WTC11 (cell line): ENCODE measurements at regions not wholly inside any gene's neighbourhood (a gene's known extent, or its start where the extent isn't known, plus 50 kb on each side); places are given as distances from the start of the nearest gene placed in this dataset.

Experiments used
- ATAC-seq: fragments of 200-7000 bp; cut with Tn5 transposase; 2 replicates; pipeline ENCODE4 v1.10.0; 2021; ENCODE audit warnings: mild to moderate bottlenecking, moderate library complexity
- CTCF ChIA-PET: fragments of 300-600 bp; sonication (Branson Sonifier 250); formaldehyde crosslinking; loops from one replicate; lab custom pipeline; 2021; ENCODE audit warnings: antibody characterized with exemption; lab: Charles Lee
- POLR2A ChIA-PET: fragments of 350-600 bp; sonication (Branson Sonifier 250); formaldehyde crosslinking; loops from one replicate; lab custom pipeline; 2021; ENCODE audit warnings: antibody characterized with exemption; lab: Charles Lee
- DNase-seq: peaks from one replicate; pipeline ENCODE4 v3.0.0; 2021; ENCODE audit warnings: low spot score
- H3K27ac Mint-ChIP-seq: 2 replicates; pipeline ENCODE4 v1.8.0; 2021; ENCODE audit warnings: mixed read lengths
- H3K27me3 Mint-ChIP-seq: 2 replicates; pipeline ENCODE4 v1.8.0; 2021; ENCODE audit warnings: low read depth, mild to moderate bottlenecking, moderate library complexity, mixed read lengths
- H3K36me3 Mint-ChIP-seq: 2 replicates; pipeline ENCODE4 v1.8.0; 2021; ENCODE audit warnings: mixed read lengths
- H3K4me1 Mint-ChIP-seq: 2 replicates; pipeline ENCODE4 v1.8.0; 2022; ENCODE audit warnings: mixed read lengths
- H3K4me3 Mint-ChIP-seq: 2 replicates; pipeline ENCODE4 v1.8.0; 2021; ENCODE audit warnings: mild to moderate bottlenecking, moderate library complexity, mixed read lengths
- H3K9me3 Mint-ChIP-seq: 2 replicates; pipeline ENCODE4 v1.8.0; 2021; ENCODE audit warnings: mixed read lengths
- ARID4B ChIP-seq: sonication (generic); formaldehyde crosslinking; IDR thresholded peaks from 2 replicates; pipeline ENCODE4 v1.8.0; 2023; ENCODE audit warnings: missing genetic modification reagents, mild to moderate bottlenecking, borderline replicate concordance
- ATF1 ChIP-seq: sonication (generic); formaldehyde crosslinking; IDR thresholded peaks from 2 replicates; pipeline ENCODE4 v1.8.1; 2023; ENCODE audit warnings: mild to moderate bottlenecking, moderate library complexity, missing genetic modification reagents
- ERG ChIP-seq: fragments of 250-450 bp; sonication (Bioruptor Pico); IDR thresholded peaks from 2 replicates; pipeline ENCODE4 v1.8.0; 2021; ENCODE audit warnings: mild to moderate bottlenecking
- ETV6 ChIP-seq: sonication (generic); formaldehyde crosslinking; IDR thresholded peaks from 2 replicates; pipeline ENCODE4 v1.8.1; 2022; ENCODE audit warnings: mild to moderate bottlenecking, missing genetic modification reagents
- JAZF1 ChIP-seq: fragments of 250-450 bp; sonication (Bioruptor Pico); IDR thresholded peaks from 2 replicates; pipeline ENCODE4 v1.9.0; 2021; ENCODE audit warnings: moderate library complexity, mild to moderate bottlenecking, inconsistent platforms
- MLX ChIP-seq: sonication (generic); formaldehyde crosslinking; IDR thresholded peaks from 2 replicates; pipeline ENCODE4 v1.8.1; 2023; ENCODE audit warnings: mild to moderate bottlenecking, missing genetic modification reagents, moderate library complexity
- MYBL2 ChIP-seq: sonication (generic); formaldehyde crosslinking; IDR thresholded peaks from 2 replicates; pipeline ENCODE4 v1.8.1; 2023; ENCODE audit warnings: mild to moderate bottlenecking, moderate library complexity, missing genetic modification reagents
- NR3C1 ChIP-seq: sonication (generic); formaldehyde crosslinking; conservative IDR thresholded peaks from 2 replicates; pipeline ENCODE4 v1.8.1; 2023; ENCODE audit warnings: low read depth, mild to moderate bottlenecking, missing genetic modification reagents
- SMAD4 ChIP-seq: sonication (generic); formaldehyde crosslinking; IDR thresholded peaks from 2 replicates; pipeline ENCODE4 v1.8.0; 2022; ENCODE audit warnings: mild to moderate bottlenecking, missing genetic modification reagents
- ZBTB43 ChIP-seq: sonication (generic); formaldehyde crosslinking; IDR thresholded peaks from 2 replicates; pipeline ENCODE4 v1.8.1; 2023; ENCODE audit warnings: mild to moderate bottlenecking, missing genetic modification reagents
- ZNF121 ChIP-seq: sonication (generic); formaldehyde crosslinking; IDR thresholded peaks from 2 replicates; pipeline ENCODE4 v1.8.0; 2023; ENCODE audit warnings: missing genetic modification reagents
- ZNF263 ChIP-seq: sonication (generic); formaldehyde crosslinking; IDR thresholded peaks from 2 replicates; pipeline ENCODE4 v1.8.1; 2022; ENCODE audit warnings: low read depth, mild to moderate bottlenecking, moderate library complexity, missing genetic modification reagents
- ZNF396 ChIP-seq: fragments of 250-450 bp; sonication (Bioruptor Pico); IDR thresholded peaks from 2 replicates; pipeline ENCODE4 v1.8.0; 2021; ENCODE audit warnings: mild to moderate bottlenecking, moderate library complexity, borderline replicate concordance
- ZNF416 ChIP-seq: fragments of 250-450 bp; sonication (Bioruptor Pico); IDR thresholded peaks from 2 replicates; pipeline ENCODE4 v1.9.0; 2021; ENCODE audit warnings: mild to moderate bottlenecking, inconsistent platforms
- ZSCAN18 ChIP-seq: fragments of 250-450 bp; sonication (Bioruptor Pico); IDR thresholded peaks from 2 replicates; pipeline ENCODE4 v2.1.2; 2022; ENCODE audit warnings: mild to moderate bottlenecking, moderate library complexity
- TF ChIP-seq, protein P1 (sequence below): sonication (generic); formaldehyde crosslinking; IDR thresholded peaks from 2 replicates; pipeline ENCODE4 v1.8.0; 2023; ENCODE audit warnings: missing genetic modification reagents

- no peak for TF ChIP-seq ZNF121 (CRISPR knock-in tag)
- TF ChIP-seq, protein P1, sequence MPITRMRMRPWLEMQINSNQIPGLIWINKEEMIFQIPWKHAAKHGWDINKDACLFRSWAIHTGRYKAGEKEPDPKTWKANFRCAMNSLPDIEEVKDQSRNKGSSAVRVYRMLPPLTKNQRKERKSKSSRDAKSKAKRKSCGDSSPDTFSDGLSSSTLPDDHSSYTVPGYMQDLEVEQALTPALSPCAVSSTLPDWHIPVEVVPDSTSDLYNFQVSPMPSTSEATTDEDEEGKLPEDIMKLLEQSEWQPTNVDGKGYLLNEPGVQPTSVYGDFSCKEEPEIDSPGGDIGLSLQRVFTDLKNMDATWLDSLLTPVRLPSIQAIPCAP (CRISPR knock-in tag), result no peak
- TF ChIP-seq ATF1 (CRISPR knock-in tag), result no peak
- no peak for TF ChIP-seq ZNF416
These were observed 65.9 kb upstream of the VWDE start (continued) for GRCh38 chr7:12469568-12469967.

DNA sequence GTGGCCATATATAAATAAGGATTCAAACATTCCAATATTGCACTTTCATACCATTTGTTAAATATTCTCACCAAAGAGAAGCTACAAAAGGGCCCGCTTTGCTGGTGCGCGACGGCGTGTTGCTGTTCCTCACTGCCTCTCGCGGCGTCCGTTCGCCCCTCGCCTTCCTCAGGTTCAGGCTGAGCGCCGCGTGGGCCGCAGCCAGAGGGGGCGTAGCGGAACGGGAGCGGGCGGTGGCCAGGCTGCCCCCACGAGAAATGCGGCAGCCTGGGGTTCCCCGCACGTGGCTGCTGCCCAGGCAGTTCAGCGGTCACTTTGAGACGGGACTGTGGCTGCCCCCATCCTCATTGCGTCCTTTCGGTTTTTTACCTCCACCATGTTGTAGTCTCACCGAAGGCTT, 67.3 kb upstream of the VWDE start:
- TF ChIP-seq JAZF1 (CRISPR knock-in tag) (no peak), ZBTB43 (CRISPR knock-in tag) (no peak), SMAD4 (CRISPR knock-in tag) (no peak), ZNF396 (no peak), ZNF263 (CRISPR knock-in tag) (no peak), NR3C1 (CRISPR knock-in tag) (no peak), ERG (CRISPR knock-in tag) (no peak), ETV6 (CRISPR knock-in tag) (no peak), MYBL2 (CRISPR knock-in tag) (no peak), ZSCAN18 (CRISPR knock-in tag) (no peak), ARID4B (CRISPR knock-in tag) (no peak), MLX (CRISPR knock-in tag) (no peak)
- ATAC-seq, result peak; percentile 60; the same call in 1 of the 2 replicates
- Mint-ChIP-seq H3K4me3 (no peak overlapping the region), H3K4me1 (peaks cover 8% of the 10 kb centered on the region), H3K36me3 (no peaks in the 10 kb centered on the region), H3K27ac (no peak overlapping the region), H3K27me3 (no peaks in the 10 kb centered on the region), H3K9me3 (no peaks in the 10 kb centered on the region)
- ChIA-PET POLR2A (no interaction called here), CTCF (interaction anchor here (0.7 to 1.0 kb wide), 2 partner anchors 13 to 19 kb away, joined by 3 to 4 read pairs; no protein-coding TSS in a partner anchor)
- DNase-seq, result no peak
